GM21526 (cell line): ENCODE measurements at regions not wholly inside any gene's neighbourhood (a gene's known extent, or its start where the extent isn't known, plus 50 kb on each side); places are given as distances from the start of the nearest gene placed in this dataset.

ENCODE experiments used
- ATAC-seq: cut with Tn5 transposase; IDR thresholded peaks from one replicate; pipeline ENCODE4 v1.9.1; 2021; ENCODE audit warnings: moderate library complexity; ENCODE audit not compliant: unreplicated experiment, low FRiP score

DNA sequence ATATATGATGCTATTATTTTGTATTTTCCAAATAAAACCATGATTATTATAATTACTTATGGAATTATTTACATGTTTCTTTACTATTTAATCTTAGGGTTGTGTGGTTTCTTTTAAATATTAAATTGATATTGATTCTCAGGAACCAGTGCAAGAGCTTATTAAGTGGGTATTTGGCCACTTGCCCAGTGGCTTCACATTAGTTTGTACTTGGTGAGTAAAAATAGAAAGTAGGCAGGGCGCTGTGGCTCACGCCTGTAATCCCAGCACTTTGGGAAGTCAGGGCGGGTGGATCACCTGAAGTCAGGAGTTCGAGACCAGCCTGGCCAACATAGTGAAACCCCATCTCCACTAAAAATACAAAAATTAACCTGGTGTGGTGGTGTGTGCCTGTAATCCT lies 497.1 kb downstream of the PTPRC start:
- ATAC-seq = no peak

DNA sequence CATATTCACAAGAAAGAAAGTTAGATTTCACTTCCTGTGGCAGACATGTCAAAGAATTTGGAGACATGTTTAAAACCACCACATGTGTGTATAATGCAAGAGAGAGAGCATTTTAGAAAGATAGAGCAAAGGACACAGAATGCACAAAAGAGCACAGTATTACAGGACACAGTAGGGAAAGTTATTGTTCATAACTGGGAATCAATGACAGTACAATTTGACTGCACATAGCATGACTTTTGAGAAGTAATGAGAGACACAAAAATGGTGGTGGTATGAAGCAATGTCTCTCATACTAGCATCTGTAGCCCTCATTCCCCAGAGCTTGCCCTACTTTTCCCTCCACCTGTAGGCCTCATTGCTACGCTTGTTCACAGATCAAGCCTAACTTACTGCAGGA lies 499.2 kb downstream of the PTPRC start:
- ATAC-seq = no peak

DNA sequence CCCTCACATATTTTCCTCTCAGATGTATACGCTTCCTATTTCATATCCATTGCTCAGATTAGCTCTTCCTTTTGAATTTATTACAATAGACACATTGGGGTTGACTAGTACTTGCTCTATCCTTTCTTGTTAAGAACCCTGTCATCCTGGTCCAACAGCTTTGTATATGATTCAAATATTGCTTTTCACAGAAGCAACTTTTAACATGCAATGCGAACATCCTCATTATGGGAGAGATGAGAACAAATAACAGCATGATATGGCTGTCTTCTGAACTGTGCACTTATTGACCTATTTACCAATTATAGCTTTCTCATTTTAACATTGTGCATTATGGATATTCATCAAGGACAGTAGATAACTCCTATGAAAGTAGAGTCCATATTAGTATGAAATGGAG lies 510.8 kb downstream of the PTPRC start:
- ATAC-seq = no peak

DNA sequence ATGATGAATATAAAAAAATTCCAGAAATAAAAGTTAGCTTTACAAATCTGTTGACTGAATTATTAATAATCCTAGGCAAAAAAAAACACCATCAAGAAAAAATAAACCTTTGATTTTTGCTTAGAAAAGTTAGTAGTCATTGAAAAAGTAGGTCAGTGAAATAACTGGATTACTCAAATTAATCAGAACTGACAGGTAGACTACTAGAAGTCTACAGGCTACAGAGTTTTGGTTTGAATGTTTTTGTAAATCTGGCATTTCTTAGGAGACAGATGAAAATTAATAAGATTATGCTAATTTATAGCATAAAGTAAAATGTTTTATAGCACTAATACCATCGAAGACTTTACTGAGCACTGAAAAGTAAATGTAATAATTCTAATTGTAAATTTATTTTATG lies 511.9 kb downstream of the PTPRC start:
- no peak for ATAC-seq

DNA sequence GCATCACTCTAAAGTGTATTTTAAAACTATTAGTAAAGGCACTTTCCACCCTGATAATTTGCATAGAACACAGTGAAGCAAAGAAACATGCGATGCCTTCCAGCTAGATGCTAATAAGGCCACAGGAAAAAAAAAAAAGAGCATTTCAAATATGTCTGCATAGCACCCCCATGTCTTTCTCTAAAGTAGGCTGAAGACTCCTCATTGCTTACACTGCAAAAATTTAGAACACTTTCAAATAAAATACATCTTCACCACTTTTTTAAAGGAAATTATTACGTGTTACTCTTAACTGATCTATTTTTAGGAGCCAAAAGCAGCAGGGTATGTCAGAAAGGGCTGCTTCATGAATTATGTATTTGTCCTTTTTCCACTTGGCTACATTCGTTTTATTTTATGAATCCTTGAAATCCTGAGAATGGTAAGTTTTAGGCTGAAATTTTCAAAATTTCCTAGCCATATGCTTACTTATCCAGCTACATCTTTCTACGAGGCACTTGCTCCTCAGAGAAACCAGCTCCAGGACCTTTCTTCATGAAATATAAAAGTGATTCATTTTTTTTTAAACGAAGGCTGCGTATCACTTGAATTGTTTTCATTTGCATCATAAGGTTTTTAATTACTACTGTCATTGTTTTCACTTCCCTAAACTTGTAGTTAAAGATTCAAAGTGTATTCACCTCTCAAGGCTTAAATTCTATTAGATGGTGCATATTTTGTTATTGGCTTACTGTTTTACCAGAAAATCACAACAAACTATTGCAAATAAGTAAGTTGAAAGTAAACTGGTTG lies 513.0 kb downstream of the PTPRC start:
- peak; percentile 68 for ATAC-seq

DNA sequence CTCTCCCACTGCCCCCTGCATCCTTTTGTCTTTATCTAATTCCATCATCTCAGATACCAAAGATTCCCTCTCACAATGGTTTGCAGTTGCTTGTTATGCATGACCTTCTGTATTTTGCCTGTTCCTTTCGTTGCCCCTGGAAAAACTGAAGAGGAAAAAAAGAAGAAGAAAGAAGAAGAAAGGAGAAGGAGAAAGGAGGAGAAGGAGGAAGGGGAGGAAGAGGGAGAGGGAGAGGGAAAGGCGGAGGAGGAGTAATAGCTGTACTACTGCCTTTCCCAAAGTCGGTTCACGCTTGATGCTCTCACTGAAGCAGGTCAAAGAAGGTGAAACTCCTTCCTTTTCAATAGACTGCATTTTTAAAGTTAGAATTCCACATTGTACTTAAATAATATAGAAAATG lies 513.8 kb downstream of the PTPRC start:
- no peak for ATAC-seq

DNA sequence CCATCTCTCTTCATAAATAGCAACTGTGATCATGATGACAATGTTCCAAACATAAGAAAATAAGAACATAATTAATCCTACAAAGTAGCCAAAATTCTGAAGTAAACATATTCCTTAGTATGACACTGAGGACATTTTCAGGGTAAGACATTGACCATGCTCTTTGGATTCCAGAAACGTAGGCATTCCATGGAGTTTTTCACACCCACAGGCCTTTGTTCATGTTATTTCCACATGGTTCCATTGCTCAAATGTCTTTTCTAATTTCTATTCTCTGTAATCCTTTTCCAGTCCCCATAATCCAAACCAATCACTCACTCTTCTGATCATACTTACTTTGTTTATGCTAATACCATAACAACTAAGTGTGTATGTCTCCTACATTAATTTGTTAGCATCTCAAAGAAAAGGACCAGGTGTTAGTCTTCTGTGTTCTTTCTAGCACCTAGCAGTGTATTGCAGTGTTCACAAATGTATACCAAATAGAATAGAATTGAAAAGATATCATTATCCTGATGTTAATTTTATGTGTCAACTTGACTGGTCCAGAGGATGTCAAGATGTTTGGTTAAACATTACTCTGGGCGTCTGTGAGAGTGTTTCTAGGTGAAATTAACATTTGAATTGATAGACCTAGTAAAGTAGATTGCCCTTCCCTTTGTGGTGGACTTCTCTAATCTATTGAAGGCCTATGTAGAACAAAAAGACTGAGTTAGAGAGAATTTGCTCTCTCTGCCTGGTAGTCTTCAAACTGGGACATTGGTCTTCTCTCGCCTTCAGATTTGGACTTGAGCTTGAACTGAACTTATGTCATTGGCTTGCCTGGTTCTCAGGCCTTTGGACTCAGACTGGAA lies 516.6 kb downstream of the PTPRC start:
- ATAC-seq = no peak

DNA sequence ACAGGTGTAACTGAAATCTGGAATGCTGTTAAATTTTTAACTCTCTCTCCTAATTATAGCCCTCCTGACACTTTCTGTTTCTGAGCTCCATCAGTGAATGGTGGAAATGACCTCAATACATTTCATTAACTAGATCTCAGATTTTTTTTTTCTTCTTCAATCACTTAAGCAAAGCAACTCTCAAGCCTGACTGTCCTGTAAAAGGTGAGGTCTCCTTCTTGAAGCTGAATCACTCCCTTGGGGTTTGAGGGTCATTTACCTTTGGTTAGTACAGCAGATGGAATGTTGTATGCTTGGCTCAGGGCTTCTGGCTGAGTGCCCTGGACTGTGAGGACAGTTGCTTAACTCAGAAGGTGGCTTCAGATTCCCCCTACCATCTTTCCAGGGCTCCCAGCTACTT lies 518.7 kb downstream of the PTPRC start:
- no peak for ATAC-seq

DNA sequence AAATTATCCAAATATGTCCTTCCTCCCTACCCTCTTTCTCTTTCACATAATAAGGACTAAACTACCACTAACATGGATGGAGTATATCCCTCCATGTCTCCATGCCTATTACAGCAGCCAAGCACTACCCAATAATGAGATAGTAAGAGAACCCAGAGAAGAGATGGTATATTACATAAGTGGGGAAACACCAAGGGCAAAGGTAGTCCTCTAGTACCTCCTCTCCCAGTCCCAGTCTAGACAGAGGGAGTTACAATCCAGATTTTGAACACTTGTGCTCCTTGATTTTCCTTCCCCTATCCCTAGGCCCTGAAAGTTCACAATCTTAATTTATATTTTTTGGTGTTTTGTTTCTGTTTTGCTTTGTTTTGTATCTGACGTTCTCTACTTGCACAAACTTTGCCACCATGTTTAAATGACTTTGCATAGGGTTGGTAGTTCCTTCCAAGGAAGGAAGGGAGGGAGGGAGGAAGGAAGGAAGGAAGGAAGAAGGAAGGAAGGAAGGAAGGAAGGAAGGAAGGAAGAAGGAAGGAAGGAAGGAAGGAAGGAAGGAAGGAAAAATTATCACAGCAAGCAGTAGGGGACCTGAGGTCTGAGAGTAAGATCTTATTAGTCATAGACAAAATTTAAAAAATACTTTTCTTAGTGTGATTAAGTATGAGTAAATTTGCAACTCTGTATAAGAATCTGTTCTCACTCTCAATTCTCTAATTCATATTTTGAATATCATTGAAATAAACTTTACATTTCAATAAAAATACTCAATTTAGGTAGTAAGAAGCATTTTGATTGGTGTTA lies 521.9 kb downstream of the PTPRC start:
- no peak for ATAC-seq

DNA sequence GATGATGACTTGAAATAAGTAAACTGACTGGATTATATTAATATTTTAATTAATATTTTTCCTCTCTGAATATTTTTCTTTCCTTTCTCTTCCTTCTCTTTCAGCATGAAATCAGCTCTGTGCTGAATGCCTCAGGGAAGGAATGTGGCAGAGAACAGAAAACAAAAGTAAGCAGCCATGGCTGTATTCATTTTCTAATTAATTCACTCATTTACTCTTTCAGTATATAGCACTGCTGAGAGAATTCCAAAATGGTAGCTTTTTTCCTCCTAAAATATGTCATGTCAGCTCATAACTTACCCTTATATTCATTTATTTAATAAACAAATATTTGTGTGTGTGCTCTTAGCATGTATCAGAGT lies 522.5 kb downstream of the PTPRC start:
- ATAC-seq = no peak

DNA sequence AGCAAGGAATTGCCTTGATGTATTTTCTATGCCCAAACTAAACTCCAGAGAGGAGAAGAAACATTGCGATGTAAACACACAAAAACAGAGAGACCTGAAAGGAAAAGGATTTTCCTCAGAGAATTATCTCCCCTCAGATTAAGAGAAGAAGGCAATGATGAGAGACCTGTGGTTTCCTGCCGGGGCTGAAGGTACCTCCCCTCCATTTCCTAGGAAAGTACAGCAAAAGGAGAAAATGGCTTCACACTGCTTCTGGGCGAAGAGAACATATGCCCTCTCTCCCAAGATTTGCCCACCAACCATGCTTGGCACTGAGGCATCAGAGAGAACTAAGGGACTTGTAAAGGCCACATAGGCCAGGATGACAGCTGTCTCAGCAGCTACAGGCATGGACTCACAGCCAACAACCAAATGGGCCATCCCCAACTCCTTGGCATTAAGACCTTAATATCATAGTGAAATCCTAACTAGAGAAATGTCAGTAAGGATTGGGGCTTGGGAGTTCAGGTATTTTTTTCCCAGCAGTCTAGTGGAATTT lies 523.0 kb downstream of the PTPRC start:
- ATAC-seq = no peak

DNA sequence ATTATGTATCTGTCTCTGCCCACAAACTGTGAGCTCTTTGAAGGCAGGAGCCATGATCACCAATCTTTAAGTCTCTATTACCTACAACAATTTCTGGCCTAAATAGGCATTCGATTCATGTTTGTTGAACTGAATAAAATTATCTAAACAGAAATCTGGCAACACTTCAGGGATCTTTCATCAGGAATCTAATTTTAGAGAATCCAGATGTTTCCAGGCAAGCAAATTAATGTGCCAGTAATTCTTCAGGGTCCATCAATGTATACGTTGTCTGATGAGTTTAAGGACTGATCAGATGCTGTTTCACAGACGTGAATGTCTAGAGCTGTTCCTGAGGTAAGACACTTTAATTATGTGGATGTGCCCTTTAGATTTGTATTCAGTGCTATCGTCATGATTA lies 524.4 kb downstream of the PTPRC start:
- ATAC-seq = no peak

DNA sequence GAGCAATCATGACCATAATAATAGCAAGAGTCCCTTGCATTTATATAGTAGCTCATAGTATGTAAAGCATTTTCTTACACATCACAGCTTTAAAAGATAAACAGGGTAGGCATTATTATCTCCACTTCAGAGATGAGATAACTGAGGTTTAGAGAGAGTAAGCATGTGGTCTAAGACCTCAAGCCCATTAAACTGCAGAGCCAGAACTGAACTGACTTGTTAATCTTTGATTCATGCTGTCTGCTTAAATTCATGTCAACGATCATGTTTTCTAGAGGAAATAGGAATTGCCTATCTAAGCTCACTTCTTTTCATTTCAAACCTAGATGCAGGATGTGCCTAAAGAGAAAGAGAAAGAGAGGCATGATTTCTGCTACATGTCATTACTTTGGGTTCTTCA lies 524.8 kb downstream of the PTPRC start:
- no peak for ATAC-seq

DNA sequence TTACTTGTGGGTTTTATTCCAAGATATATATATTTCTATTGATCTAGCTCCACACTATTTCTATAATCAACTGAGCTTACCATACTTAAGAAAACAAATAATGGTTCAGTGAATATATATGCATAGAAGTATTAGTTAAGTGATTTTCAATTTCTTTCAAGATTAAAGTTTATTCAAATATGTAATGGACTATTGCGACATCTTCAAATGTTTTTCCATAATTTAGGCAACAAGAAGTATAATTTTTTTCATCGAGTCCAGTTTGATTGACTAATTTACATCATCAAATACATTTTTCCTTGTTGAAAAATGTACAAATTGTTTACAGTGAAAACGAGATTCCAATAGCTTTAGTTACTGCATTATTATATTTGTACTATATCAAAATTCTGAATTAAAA lies 528.6 kb downstream of the PTPRC start:
- no peak for ATAC-seq

DNA sequence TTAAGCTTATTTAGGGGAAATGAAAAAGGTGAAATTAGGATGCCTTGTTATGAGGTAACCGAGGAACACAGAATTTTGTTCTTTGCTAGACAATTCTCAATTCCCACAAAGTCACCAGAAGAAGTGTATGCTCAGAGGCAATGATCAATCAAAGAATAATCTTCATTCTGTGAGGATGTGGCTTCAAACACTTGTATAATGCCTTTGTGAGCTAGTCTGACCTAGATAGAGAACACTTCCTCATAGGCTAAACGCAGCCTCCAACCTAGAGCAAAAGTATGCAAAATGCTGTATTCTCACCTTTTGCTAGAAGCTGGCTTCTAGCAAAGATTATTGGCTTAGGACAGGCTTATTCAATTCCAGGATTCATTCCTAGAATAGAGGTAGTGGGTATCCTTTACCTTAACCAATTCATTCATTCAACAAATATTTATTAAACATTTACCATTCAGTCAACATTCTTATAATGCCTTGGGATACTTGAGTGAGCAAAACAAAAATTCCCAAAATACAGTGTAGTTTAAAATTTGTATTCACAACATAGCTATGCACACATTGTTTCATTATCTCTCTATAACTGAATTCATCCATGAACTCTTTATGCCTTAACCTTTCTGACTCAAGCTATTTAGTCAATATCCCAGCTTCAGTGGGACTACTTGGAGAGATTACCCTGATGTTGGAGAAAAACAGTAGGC lies 530.2 kb downstream of the PTPRC start:
- ATAC-seq = no peak

DNA sequence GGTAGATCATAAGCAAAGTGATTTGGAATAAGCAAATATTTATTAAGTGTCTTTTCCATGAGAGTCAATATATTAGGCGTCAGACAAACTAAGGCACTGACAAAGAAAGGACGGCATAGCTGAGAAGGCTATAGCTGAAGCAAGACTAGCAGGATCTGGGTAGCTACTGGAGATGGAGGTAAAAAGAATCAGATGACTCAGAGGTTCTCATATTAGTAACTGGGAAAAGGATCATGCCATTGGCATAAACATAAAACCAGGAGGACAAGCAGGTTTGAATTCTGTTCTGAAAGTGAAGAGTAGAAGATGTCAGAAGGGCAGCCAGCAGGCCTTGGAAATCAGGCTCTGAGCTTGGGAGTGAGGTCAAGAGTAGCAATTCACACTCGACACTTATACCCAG lies 531.9 kb downstream of the PTPRC start:
- no peak for ATAC-seq

DNA sequence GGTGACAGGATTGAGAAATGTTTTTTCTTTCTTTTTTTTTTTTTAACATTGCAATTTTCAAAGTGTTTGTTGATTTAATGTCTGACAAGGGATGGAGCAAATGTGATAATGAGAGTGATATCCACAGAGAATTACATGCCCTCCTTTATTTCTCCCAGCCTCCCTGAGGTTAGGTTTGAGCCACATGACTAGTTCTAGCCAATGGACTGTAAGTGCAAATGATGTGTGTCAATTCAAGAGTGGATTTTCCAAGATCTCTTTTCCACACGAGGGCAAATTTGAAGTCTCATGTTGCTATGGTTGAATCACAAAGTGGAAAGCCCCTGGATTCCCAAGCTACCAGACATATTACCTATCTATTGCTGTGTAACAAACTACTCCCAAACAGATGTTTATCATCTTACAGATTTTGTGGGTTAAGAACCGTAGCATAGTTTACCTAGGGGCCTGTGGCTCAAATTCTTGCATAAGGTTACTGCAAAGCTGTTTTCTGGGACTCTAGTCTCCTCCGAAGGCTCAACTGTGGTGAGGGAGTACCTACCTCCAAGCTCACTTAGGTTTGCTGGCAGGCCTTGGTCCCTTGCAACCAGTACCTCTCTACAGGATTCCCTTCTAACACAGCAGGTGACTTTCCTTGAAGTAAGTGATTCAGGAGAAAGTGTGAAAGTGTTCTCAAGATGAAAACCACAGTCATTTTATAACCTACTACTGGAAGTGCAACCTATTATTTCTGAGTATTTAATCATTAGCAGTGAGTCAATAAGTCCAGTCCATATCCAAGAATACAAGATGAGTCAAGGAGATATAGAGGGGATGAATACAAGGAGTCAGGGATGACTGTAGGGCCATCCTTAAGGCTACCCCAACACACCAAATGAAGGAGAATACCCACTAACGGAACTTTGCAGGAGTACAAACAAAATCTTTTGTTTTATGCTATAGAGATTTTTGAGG lies 533.6 kb downstream of the PTPRC start:
- no peak for ATAC-seq

DNA sequence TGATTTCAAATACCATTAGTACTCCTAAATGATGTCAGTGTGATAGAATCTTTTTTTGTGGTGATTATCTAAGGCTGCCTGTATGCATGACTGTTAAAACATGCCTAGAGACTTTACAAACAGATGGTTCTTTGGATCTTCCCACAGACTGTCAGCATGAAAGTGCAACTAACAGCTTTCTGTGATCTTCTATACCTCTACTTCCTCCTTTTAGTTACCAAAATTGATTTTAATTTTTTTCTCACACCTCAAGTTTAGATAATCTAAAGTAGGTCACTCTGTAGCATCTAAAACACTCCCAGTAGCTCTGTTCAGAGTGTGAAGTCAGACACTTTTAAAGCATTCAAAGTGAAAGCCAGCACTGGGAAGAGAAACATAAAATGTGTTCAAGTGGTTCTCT lies 534.5 kb downstream of the PTPRC start:
- ATAC-seq = peak; percentile 97

DNA sequence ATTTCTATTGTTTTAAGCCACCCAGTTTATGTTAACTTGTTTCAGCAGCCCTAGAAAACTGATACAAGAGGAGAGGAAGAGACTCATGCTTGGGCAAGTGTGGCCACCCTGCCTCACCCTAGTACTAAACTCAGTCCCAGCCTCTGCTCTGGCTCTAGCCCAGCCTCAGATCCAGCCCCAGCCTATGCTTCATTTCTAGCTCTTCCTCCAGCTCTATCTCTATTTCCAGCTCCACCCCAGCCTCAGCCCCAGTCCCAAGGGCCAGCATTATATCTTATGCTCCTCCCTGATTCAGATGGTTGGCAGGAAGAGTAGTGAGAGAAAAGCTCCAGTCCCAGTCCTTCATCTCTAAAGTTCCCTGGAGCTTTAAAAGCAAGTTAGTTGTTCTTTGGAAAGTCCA lies 535.5 kb downstream of the PTPRC start:
- ATAC-seq = no peak
